ENCODE measurements at regions not wholly inside any gene's neighbourhood (a gene's known extent, or its start where the extent isn't known, plus 50 kb on each side); places are given as distances from the start of the nearest gene placed in this dataset.

DNA sequence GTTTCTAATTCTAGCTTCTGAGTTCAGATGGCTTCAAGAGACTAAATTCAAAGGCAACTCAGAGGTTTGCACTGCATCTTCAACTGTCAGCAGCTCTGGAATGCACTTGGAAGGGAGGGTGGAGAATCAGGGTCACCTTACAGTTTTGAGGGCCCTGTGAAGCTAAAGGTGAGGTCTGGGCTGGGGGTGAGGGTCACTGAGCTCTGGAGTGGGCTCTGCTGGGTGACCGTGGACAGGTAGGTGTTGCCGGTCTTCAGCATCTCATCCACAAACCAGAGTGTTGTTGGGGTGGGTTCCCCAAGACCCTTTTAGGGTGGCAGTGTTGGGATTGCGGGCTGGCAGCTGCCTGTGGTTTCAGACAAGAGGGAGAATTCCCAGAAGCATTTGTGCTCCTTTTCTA lies 70.1 kb upstream of the CXCR4 start:
- Histone ChIP-seq H3K4me1 (ENCODE audit: control insufficient read depth in 1 of 2, insufficient read depth in 2 of 2, low read length in 2 of 2) (no peaks in the 10 kb centered on the region), H3K4me3 (ENCODE audit: low read depth in 1 of 2, low read length in 2 of 2) (no peak overlapping the region), H3K9me3 (ENCODE audit: control insufficient read depth in 1 of 2, low read length in 2 of 2) (no peaks in the 10 kb centered on the region), H3K27ac (ENCODE audit: low read depth, low read length) (no peak overlapping the region), H3K36me3 (ENCODE audit: control insufficient read depth in 1 of 2, insufficient read depth in 2 of 2, low read length in 2 of 2) (no peaks in the 10 kb centered on the region), H3K9ac (ENCODE audit: low read depth in 1 of 2, low read length in 2 of 2) (no peak overlapping the region), H3K27me3 (ENCODE audit: control insufficient read depth in 1 of 2, insufficient read depth in 2 of 2, low read length in 2 of 2) (no peaks in the 10 kb centered on the region)

DNA sequence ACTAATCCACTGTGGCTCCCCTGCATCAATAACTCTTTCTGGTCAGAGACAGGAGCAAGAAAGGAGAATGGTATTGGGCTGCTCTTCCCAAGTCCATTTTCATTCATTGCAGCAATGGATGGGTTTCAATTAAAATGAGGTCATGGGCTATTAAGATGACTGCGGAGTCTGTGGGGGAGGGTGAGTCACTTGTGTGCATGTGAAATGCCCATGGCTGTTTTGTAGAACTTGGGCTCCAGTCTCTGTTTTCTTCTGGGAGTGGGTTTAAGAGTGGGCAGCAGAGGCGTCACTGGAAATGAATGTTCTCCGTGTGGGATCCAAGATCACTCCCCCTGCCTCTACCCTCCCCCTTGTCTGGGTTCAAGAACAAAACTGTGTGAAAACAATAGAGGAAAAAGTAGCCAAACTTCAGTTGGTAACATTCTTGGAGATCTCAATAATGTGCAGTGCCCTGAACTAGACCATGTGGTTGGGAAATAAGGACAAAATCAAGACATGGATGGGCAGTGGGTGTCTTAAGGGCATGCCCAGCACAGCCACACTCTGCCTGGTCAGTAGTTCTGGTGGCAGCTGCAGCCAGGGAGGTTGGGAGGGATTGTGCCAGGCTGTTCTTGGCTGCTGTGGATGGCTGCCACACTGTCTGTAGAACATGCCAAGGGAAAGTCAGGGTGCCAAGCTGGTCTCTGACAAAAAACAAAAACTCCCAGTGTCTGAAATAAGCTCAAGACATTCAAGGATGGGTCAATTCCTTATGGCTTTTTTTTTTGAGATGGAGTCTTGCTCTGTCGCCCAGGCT lies 68.2 kb upstream of the CXCR4 start:
- Histone ChIP-seq H3K4me3 (ENCODE audit: low read depth in 1 of 2, low read length in 2 of 2) (no peak overlapping the region), H3K9me3 (ENCODE audit: control insufficient read depth in 1 of 2, low read length in 2 of 2) (no peaks in the 10 kb centered on the region), H3K36me3 (ENCODE audit: control insufficient read depth in 1 of 2, insufficient read depth in 2 of 2, low read length in 2 of 2) (no peaks in the 10 kb centered on the region), H3K27me3 (ENCODE audit: control insufficient read depth in 1 of 2, insufficient read depth in 2 of 2, low read length in 2 of 2) (no peaks in the 10 kb centered on the region), H3K4me1 (ENCODE audit: control insufficient read depth in 1 of 2, insufficient read depth in 2 of 2, low read length in 2 of 2) (no peaks in the 10 kb centered on the region), H3K9ac (ENCODE audit: low read depth in 1 of 2, low read length in 2 of 2) (no peak overlapping the region), H3K27ac (ENCODE audit: low read depth, low read length) (no peak overlapping the region)

DNA sequence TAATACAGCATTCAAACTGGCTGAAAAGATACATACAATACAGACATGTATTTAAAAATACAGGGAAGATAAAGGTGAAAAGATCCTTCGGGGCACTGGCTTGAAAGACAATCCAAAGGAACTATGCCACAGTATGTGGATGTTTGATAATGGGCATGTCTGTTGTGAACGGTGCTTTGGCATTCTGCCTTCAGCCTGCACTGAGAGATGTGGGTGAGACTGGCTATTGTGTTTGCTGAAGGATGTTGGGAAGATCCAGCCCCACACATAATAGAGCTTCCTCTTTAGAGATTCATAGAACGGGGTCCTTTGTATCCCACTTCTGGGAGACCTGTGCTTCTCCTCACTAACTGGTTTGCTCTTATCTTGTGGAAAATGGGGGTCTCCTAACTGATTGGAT lies 65.1 kb upstream of the CXCR4 start:
- no peak overlapping the region for H3K9ac ChIP-seq (ENCODE audit: low read depth in 1 of 2, low read length in 2 of 2)
- no peaks in the 10 kb centered on the region for H3K9me3 ChIP-seq (ENCODE audit: control insufficient read depth in 1 of 2, low read length in 2 of 2)
- H3K36me3 ChIP-seq (ENCODE audit: control insufficient read depth in 1 of 2, insufficient read depth in 2 of 2, low read length in 2 of 2), result no peaks in the 10 kb centered on the region
- no peak overlapping the region for H3K27ac ChIP-seq (ENCODE audit: low read depth, low read length)
- H3K27me3 ChIP-seq (ENCODE audit: control insufficient read depth in 1 of 2, insufficient read depth in 2 of 2, low read length in 2 of 2), result no peaks in the 10 kb centered on the region
- H3K4me1 ChIP-seq (ENCODE audit: control insufficient read depth in 1 of 2, insufficient read depth in 2 of 2, low read length in 2 of 2), result no peaks in the 10 kb centered on the region
- no peak overlapping the region for H3K4me3 ChIP-seq (ENCODE audit: low read depth in 1 of 2, low read length in 2 of 2)

DNA sequence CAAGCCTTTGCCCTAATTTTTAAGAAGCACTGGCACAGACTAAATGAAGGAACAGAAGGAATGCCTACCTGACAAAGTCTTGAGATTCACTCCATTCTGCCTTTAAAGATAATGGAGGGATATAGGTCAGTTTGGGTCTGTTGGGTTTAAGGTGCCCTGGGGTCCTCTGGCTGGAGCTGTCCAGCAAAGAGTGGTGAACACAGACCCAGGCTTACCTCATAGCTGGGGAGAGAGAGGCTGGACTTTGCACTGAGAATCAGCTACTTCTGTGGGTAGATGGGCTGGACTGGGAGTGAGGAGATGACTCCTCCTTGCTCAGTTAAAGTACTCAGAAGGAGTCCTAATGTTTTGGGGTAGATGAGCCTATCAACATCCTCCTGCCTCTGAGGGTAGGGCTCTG lies 64.4 kb upstream of the CXCR4 start:
- Histone ChIP-seq H3K9ac (ENCODE audit: low read depth in 1 of 2, low read length in 2 of 2) (no peak overlapping the region), H3K27me3 (ENCODE audit: control insufficient read depth in 1 of 2, insufficient read depth in 2 of 2, low read length in 2 of 2) (no peaks in the 10 kb centered on the region), H3K4me1 (ENCODE audit: control insufficient read depth in 1 of 2, insufficient read depth in 2 of 2, low read length in 2 of 2) (no peaks in the 10 kb centered on the region), H3K9me3 (ENCODE audit: control insufficient read depth in 1 of 2, low read length in 2 of 2) (no peaks in the 10 kb centered on the region), H3K4me3 (ENCODE audit: low read depth in 1 of 2, low read length in 2 of 2) (no peak overlapping the region), H3K36me3 (ENCODE audit: control insufficient read depth in 1 of 2, insufficient read depth in 2 of 2, low read length in 2 of 2) (no peaks in the 10 kb centered on the region), H3K27ac (ENCODE audit: low read depth, low read length) (no peak overlapping the region)

DNA sequence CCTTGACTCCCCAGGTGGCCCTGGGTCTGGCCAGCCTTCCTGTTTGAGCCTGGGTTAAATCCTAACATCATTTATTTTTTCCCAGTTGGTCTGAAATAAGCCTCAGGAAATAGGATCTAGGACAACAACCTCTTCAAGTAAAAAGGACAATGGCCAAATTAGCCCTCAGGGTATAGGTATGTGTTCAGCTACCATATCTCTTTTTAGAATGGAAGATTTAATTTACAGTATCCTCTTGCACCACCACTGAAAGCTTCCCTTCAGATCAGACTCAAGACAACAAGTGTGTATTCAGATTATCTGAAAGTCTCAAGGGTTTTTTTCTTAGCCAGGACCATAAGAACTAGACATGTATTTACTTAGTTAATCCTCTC lies 61.6 kb upstream of the CXCR4 start:
- H3K9ac ChIP-seq (ENCODE audit: low read depth in 1 of 2, low read length in 2 of 2), result no peak overlapping the region
- H3K36me3 ChIP-seq (ENCODE audit: control insufficient read depth in 1 of 2, insufficient read depth in 2 of 2, low read length in 2 of 2), result no peaks in the 10 kb centered on the region
- no peaks in the 10 kb centered on the region for H3K9me3 ChIP-seq (ENCODE audit: control insufficient read depth in 1 of 2, low read length in 2 of 2)
- no peak overlapping the region for H3K4me3 ChIP-seq (ENCODE audit: low read depth in 1 of 2, low read length in 2 of 2)
- no peak overlapping the region for H3K27ac ChIP-seq (ENCODE audit: low read depth, low read length)
- no peaks in the 10 kb centered on the region for H3K27me3 ChIP-seq (ENCODE audit: control insufficient read depth in 1 of 2, insufficient read depth in 2 of 2, low read length in 2 of 2)
- no peaks in the 10 kb centered on the region for H3K4me1 ChIP-seq (ENCODE audit: control insufficient read depth in 1 of 2, insufficient read depth in 2 of 2, low read length in 2 of 2)

DNA sequence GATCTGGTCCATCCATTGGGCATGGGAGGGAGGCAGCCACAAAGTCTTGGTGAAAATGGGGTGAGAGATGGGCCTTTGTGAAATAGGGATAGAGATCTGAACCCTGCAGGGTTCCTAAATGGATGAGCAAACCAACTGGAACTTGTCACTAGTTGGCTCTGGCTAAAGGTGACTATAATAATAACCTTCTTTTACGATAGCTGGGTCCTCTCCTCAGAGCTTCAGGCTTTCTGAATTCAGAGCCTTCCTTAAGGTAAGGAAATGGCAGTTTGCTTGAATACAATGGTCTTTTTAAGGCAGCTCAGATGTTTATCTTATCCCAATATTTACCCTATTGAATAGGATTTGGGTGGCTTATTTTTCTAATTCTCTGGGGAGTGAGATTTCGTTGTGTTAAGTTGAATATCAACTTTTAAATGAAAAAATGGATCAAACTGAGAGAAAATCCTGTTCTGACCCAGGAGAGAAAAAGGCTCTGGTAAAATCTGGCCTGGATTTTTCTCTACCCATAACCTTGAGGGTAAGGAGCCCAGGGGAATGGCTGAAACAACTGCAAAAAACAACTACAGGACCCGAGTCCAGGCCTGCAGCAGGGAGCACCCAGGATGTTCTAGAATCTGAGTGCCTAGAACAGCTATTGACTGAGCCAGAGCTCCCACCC lies 61.1 kb upstream of the CXCR4 start:
- H3K9ac ChIP-seq (ENCODE audit: low read depth in 1 of 2, low read length in 2 of 2), result no peak overlapping the region
- H3K27me3 ChIP-seq (ENCODE audit: control insufficient read depth in 1 of 2, insufficient read depth in 2 of 2, low read length in 2 of 2), result no peaks in the 10 kb centered on the region
- no peak overlapping the region for H3K4me3 ChIP-seq (ENCODE audit: low read depth in 1 of 2, low read length in 2 of 2)
- no peaks in the 10 kb centered on the region for H3K4me1 ChIP-seq (ENCODE audit: control insufficient read depth in 1 of 2, insufficient read depth in 2 of 2, low read length in 2 of 2)
- no peak overlapping the region for H3K27ac ChIP-seq (ENCODE audit: low read depth, low read length)
- H3K9me3 ChIP-seq (ENCODE audit: control insufficient read depth in 1 of 2, low read length in 2 of 2), result no peaks in the 10 kb centered on the region
- no peaks in the 10 kb centered on the region for H3K36me3 ChIP-seq (ENCODE audit: control insufficient read depth in 1 of 2, insufficient read depth in 2 of 2, low read length in 2 of 2)

DNA sequence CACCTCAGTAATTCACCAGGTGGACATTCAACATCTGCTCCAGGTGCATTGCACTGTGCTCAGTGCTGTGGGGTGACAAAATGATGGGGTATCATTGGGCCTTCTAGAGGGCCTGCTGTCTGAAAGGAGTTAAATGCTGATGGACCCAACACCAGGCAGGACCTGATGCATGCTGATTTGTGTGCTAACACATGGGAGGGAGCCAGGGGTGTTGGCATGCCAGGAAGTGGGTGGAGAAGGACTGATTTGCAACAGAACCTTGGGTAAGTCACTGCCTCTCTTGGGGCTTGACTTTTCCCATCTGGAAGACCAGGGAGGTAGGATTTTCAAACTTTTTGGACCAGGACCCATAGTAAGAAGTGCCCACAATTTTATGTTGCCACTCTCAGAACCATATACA lies 57.9 kb upstream of the CXCR4 start:
- Histone ChIP-seq H3K36me3 (ENCODE audit: control insufficient read depth in 1 of 2, insufficient read depth in 2 of 2, low read length in 2 of 2) (no peaks in the 10 kb centered on the region), H3K27ac (ENCODE audit: low read depth, low read length) (no peak overlapping the region), H3K9me3 (ENCODE audit: control insufficient read depth in 1 of 2, low read length in 2 of 2) (no peaks in the 10 kb centered on the region), H3K9ac (ENCODE audit: low read depth in 1 of 2, low read length in 2 of 2) (no peak overlapping the region), H3K4me3 (ENCODE audit: low read depth in 1 of 2, low read length in 2 of 2) (no peak overlapping the region), H3K27me3 (ENCODE audit: control insufficient read depth in 1 of 2, insufficient read depth in 2 of 2, low read length in 2 of 2) (no peaks in the 10 kb centered on the region), H3K4me1 (ENCODE audit: control insufficient read depth in 1 of 2, insufficient read depth in 2 of 2, low read length in 2 of 2) (no peaks in the 10 kb centered on the region)

DNA sequence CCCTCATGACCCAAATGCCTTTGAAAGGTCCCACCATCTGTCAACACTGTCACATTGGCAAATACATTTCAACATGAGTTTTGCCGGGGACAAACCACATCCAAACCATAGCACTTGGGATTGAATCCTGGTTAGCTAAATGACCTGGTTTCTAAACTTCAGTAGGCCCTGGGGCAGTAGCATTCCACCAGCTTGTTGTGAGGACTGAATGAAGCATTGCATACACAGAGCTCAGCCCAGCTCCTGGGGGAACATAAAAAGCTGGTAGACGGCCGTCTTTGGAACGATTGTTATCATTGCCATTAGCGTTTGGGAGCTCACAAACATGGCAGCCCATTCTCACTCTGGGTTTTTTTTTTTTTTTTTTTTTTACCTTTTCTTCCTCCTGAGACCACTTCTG lies 57.5 kb upstream of the CXCR4 start:
- Histone ChIP-seq H3K36me3 (ENCODE audit: control insufficient read depth in 1 of 2, insufficient read depth in 2 of 2, low read length in 2 of 2) (no peaks in the 10 kb centered on the region), H3K9me3 (ENCODE audit: control insufficient read depth in 1 of 2, low read length in 2 of 2) (no peaks in the 10 kb centered on the region), H3K27ac (ENCODE audit: low read depth, low read length) (no peak overlapping the region), H3K27me3 (ENCODE audit: control insufficient read depth in 1 of 2, insufficient read depth in 2 of 2, low read length in 2 of 2) (no peaks in the 10 kb centered on the region), H3K9ac (ENCODE audit: low read depth in 1 of 2, low read length in 2 of 2) (no peak overlapping the region), H3K4me1 (ENCODE audit: control insufficient read depth in 1 of 2, insufficient read depth in 2 of 2, low read length in 2 of 2) (no peaks in the 10 kb centered on the region), H3K4me3 (ENCODE audit: low read depth in 1 of 2, low read length in 2 of 2) (no peak overlapping the region)

DNA sequence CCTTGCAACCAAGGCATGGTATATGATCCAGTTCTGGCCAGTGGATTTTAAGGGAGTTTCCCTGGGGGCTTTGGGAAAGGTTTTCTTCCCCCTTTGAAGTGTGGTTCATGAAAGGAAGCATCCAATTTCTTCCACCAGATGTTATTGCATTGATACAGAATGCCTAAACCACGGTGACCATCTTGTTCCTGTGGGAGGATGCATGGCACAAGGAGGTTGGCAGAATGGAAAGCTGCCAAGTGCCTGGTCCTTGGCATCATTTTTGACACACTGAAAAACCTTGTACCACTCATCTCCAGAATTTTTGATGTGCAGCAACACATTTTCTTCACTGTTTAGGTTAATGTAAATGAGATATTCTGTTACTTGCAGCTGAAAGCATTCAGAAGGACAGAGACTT lies 55.2 kb upstream of the CXCR4 start:
- Histone ChIP-seq H3K4me1 (ENCODE audit: control insufficient read depth in 1 of 2, insufficient read depth in 2 of 2, low read length in 2 of 2) (no peaks in the 10 kb centered on the region), H3K36me3 (ENCODE audit: control insufficient read depth in 1 of 2, insufficient read depth in 2 of 2, low read length in 2 of 2) (no peaks in the 10 kb centered on the region), H3K9ac (ENCODE audit: low read depth in 1 of 2, low read length in 2 of 2) (no peak overlapping the region), H3K4me3 (ENCODE audit: low read depth in 1 of 2, low read length in 2 of 2) (no peak overlapping the region), H3K27ac (ENCODE audit: low read depth, low read length) (no peak overlapping the region), H3K27me3 (ENCODE audit: control insufficient read depth in 1 of 2, insufficient read depth in 2 of 2, low read length in 2 of 2) (no peaks in the 10 kb centered on the region), H3K9me3 (ENCODE audit: control insufficient read depth in 1 of 2, low read length in 2 of 2) (no peaks in the 10 kb centered on the region)

DNA sequence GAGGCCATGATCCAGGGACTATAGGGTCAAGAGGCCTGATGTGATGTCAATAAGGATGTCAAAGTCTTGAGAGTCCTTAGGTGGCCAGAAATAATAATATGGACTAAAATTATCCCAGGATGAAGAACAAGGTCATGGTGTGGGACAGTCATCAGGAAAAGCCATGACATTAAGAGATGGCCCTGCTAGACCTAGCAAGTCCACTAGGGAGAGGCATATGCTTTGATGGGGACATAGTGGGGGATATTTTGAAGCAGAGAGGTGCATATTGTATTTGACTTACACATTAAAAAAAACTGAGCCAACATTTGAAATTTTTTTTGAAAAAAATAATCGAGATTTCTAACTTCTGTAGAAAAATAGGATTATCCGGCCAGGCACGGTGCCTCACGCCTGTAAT lies 53.3 kb upstream of the CXCR4 start:
- no peaks in the 10 kb centered on the region for H3K4me1 ChIP-seq (ENCODE audit: control insufficient read depth in 1 of 2, insufficient read depth in 2 of 2, low read length in 2 of 2)
- H3K27me3 ChIP-seq (ENCODE audit: control insufficient read depth in 1 of 2, insufficient read depth in 2 of 2, low read length in 2 of 2), result no peaks in the 10 kb centered on the region
- no peak overlapping the region for H3K9ac ChIP-seq (ENCODE audit: low read depth in 1 of 2, low read length in 2 of 2)
- H3K4me3 ChIP-seq (ENCODE audit: low read depth in 1 of 2, low read length in 2 of 2), result no peak overlapping the region
- H3K36me3 ChIP-seq (ENCODE audit: control insufficient read depth in 1 of 2, insufficient read depth in 2 of 2, low read length in 2 of 2), result no peaks in the 10 kb centered on the region
- H3K9me3 ChIP-seq (ENCODE audit: control insufficient read depth in 1 of 2, low read length in 2 of 2), result no peaks in the 10 kb centered on the region
- H3K27ac ChIP-seq (ENCODE audit: low read depth, low read length), result no peak overlapping the region
